ENCODE measurements at regions not wholly inside any gene's neighbourhood (a gene's known extent, or its start where the extent isn't known, plus 50 kb on each side); places are given as distances from the start of the nearest gene placed in this dataset.

DNA sequence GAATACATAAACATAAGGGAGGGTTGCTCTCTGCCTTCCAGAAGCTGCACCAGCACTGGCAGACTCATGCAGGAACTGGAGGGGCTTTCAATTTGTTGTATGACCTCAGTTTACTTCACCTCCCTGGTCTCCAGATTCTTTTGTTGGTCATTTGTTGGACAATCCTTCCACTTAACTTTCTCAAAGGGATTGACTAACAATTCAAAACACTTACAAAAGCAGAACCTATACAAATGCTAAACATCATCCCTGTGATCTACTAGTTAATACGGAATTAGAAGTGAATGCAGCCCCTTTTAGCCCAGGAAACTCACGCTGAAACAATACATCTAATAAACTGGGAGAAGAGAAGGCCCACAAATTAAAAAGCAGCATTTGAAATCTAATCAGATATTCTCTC, 404.6 kb upstream of the BRINP1 start:
- TF ChIP-seq CTCF (IDR thresholded peaks at IDR 0.05) (no peak), POLR2A (IDR thresholded peaks at IDR 0.05) (no peak)
- intact Hi-C loops (cut with DNase I; ENCODE audit: low total_unique reads) = no loop called here

GRCh38 chr9:119771341-119771740, 402.1 kb upstream of the BRINP1 start:
- Histone ChIP-seq H3K4me3 (no peak overlapping the region), H3K4me1 (no peaks in the 10 kb centered on the region), H3K27me3 (no peaks in the 10 kb centered on the region), H3K36me3 (no peaks in the 10 kb centered on the region), H3K9me3 (no peaks in the 10 kb centered on the region), H3K27ac (no peak overlapping the region)
- intact Hi-C loops (cut with DNase I; ENCODE audit: low total_unique reads) = no loop called here
- DNase-seq = no peak
- TF ChIP-seq POLR2A (IDR thresholded peaks at IDR 0.05) (no peak), CTCF (IDR thresholded peaks at IDR 0.05) (no peak)

More for the DNA sequence above, 404.6 kb upstream of the BRINP1 start:
- H3K36me3 ChIP-seq = no peaks in the 10 kb centered on the region
- no peak overlapping the region for H3K27ac ChIP-seq
- no peak overlapping the region for H3K4me3 ChIP-seq
- H3K4me1 ChIP-seq = no peaks in the 10 kb centered on the region
- no peaks in the 10 kb centered on the region for H3K9me3 ChIP-seq
- no peak for DNase-seq
- H3K27me3 ChIP-seq = no peaks in the 10 kb centered on the region

DNA sequence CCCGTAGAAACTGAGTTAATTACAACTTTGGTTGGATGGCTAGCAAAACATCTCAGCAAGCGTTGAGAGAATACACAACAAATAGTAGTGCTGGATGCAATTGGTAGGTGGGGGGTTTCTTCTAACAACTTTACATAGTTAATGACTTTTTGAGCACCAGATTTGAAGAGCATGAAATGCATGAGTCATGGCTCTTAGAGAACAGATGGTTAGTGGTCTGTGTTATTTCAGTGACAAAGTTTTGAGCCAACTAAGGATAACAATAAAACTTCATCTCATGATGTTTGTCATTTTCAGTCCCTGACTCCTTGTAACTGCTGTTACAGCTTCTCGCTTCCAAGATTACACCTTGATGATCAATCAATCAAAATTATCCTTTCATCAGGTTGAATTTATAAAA, 399.0 kb upstream of the BRINP1 start:
- no peak overlapping the region for H3K27ac ChIP-seq
- no peak overlapping the region for H3K4me3 ChIP-seq
- intact Hi-C loops (cut with DNase I; ENCODE audit: low total_unique reads) = no loop called here
- no peaks in the 10 kb centered on the region for H3K36me3 ChIP-seq
- no peaks in the 10 kb centered on the region for H3K9me3 ChIP-seq
- H3K4me1 ChIP-seq = no peaks in the 10 kb centered on the region
- no peaks in the 10 kb centered on the region for H3K27me3 ChIP-seq
- TF ChIP-seq POLR2A (IDR thresholded peaks at IDR 0.05) (no peak), CTCF (IDR thresholded peaks at IDR 0.05) (no peak)
- DNase-seq = no peak

DNA sequence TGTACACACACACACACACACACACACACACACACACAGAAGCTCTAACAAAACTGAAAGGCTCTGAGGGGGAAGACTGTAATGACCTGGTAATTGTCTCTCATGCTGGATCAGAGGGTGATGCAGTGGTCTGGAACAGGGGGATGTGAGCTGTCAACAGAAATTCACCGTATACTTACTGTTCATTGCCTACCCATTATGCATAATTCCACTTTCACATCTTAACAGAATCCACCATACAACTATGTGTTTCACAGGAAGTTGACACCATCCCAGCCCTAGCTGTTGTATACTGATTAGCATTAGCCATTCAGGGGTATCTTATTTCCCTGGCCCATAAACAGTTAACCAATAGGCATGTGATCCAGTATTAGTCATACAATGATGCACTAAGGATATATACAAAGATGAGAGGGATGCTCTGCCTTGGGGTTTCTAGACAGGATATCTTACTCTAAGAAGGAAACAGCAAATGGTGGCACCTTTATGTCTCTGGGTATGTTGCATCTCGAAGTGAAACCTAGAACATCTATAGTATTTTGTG, 396.5 kb upstream of the BRINP1 start:
- Histone ChIP-seq H3K4me3 (no peak overlapping the region), H3K36me3 (no peaks in the 10 kb centered on the region), H3K27me3 (no peaks in the 10 kb centered on the region), H3K27ac (no peak overlapping the region), H3K4me1 (no peaks in the 10 kb centered on the region), H3K9me3 (no peaks in the 10 kb centered on the region)
- TF ChIP-seq CTCF (IDR thresholded peaks at IDR 0.05) (no peak), POLR2A (IDR thresholded peaks at IDR 0.05) (no peak)
- intact Hi-C loops (cut with DNase I; ENCODE audit: low total_unique reads) = no loop called here
- DNase-seq = no peak

DNA sequence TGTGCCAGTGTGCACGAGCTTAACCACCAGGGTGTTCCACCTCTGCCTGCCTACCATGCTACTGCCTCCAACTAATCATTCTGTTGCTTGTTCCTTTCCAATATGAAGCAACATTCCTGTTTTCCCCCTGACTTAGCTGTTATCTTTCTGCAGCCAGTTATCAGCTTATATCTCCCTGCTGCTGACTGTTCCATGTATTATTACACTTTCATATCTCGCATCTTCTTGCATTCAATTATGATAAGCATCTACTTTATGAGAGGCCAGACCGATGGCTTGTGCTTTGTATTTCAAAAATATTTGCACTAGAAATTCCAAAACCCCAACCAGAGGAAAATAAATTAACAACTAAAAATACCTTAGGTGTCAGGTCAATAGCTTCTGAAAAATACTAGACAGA, 394.0 kb upstream of the BRINP1 start:
- no peaks in the 10 kb centered on the region for H3K27me3 ChIP-seq
- intact Hi-C loops (cut with DNase I; ENCODE audit: low total_unique reads) = no loop called here
- H3K36me3 ChIP-seq = no peaks in the 10 kb centered on the region
- no peaks in the 10 kb centered on the region for H3K9me3 ChIP-seq
- H3K27ac ChIP-seq = no peak overlapping the region
- no peaks in the 10 kb centered on the region for H3K4me1 ChIP-seq
- no peak overlapping the region for H3K4me3 ChIP-seq
- TF ChIP-seq CTCF (IDR thresholded peaks at IDR 0.05) (no peak), POLR2A (IDR thresholded peaks at IDR 0.05) (no peak)
- no peak for DNase-seq

All from uterus (tissue), 3 donors.